Hepatocyte (in vitro differentiated cells): ENCODE measurements at regions not wholly inside any gene's neighbourhood (a gene's known extent, or its start where the extent isn't known, plus 50 kb on each side); places are given as distances from the start of the nearest gene placed in this dataset.

ENCODE experiments used
- EZH2 ChIP-seq: fragments of 200-600 bp; sonication (generic); IDR thresholded peaks from 2 replicates; pipeline ENCODE4 v1.6.1; 2016; ENCODE audit warnings: antibody characterized with exemption, mild to moderate bottlenecking, borderline replicate concordance
- EZH2phosphoT487 ChIP-seq: fragments of 200-600 bp; sonication (generic); IDR thresholded peaks from one replicate; pipeline ENCODE4 v1.6.1; 2018; ENCODE audit warnings: antibody characterized with exemption, mild to moderate bottlenecking, low read depth, moderate library complexity; ENCODE audit not compliant: unreplicated experiment, severe bottlenecking
- TF ChIP-seq, protein P1 (sequence below): fragments of 200-600 bp; sonication (generic); IDR thresholded peaks from 2 replicates; pipeline ENCODE4 v1.5.1; 2016; ENCODE audit warnings: antibody characterized with exemption, mild to moderate bottlenecking; ENCODE audit not compliant: poor library complexity

DNA sequence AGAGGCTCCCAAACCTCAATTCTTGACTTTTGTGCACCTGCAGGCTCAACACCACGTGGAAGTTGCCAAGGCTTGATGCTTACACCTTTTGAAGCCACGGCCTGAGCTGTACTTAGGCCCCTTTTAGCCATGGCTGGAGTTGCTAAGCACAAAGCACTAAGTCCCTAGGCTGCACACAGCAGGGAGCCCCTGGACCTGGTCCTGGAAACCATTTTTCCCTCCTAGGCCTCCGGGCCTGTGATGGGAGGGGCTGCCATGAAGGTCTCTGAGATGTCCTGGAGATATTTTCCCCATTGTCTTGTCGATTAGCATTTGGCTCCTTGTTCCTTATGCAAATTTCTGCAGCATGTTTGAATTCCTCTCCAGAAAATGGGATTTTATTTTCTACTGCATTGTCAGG, 247.1 kb upstream of the ARPP21 start:
- no peak for TF ChIP-seq EZH2phosphoT487
- TF ChIP-seq, protein P1, sequence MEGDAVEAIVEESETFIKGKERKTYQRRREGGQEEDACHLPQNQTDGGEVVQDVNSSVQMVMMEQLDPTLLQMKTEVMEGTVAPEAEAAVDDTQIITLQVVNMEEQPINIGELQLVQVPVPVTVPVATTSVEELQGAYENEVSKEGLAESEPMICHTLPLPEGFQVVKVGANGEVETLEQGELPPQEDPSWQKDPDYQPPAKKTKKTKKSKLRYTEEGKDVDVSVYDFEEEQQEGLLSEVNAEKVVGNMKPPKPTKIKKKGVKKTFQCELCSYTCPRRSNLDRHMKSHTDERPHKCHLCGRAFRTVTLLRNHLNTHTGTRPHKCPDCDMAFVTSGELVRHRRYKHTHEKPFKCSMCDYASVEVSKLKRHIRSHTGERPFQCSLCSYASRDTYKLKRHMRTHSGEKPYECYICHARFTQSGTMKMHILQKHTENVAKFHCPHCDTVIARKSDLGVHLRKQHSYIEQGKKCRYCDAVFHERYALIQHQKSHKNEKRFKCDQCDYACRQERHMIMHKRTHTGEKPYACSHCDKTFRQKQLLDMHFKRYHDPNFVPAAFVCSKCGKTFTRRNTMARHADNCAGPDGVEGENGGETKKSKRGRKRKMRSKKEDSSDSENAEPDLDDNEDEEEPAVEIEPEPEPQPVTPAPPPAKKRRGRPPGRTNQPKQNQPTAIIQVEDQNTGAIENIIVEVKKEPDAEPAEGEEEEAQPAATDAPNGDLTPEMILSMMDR: no peak
- no peak for TF ChIP-seq EZH2
